Skin epidermis (tissue), 12 donors: ENCODE measurements at regions not wholly inside any gene's neighbourhood (a gene's known extent, or its start where the extent isn't known, plus 50 kb on each side); places are given as distances from the start of the nearest gene placed in this dataset.
A peak's percentile ranks its signal among the peaks of the same experiment; 100 is the strongest.
"Not testable (repeated sequence)": the region's sequence is repeated elsewhere in the genome, so short reads cannot be mapped to it uniquely, and the experiment has no call there.

Source experiments
- H3K27ac ChIP-seq, 21 experiments: fragments of 200-600 bp; sonication (generic) in 11 of 21; one replicate each; pipeline ENCODE4 v1.5.0; 2020; ENCODE audit warnings: mild to moderate bottlenecking in 3 of 21, inconsistent platforms in 2 of 21, moderate library complexity in 2 of 21
- H3K4me3 ChIP-seq, 7 experiments: fragments of 200-600 bp; sonication (generic) in 2 of 7; one replicate each; pipeline ENCODE4 v1.5.0; 2020; ENCODE audit warnings: inconsistent platforms in 2 of 7, mild to moderate bottlenecking in 2 of 7, moderate library complexity in 1 of 7

DNA sequence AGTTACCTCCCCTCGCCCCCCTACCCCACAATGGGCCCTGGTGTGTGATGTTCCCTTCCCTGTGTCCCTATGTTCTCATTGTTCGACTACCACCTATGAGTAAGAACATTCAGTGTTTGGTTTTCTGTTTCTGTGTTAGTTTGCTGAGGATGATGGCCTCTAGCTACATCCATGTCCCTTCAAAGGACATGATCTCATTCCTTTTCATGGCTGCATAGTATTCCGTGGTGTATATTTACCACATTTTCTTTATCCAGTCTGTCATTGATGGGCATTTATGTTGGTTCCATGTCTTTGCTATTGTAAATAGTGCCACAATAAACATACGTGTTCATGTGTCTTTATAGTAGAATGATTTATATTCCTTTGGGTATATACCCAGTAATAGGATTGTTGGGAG is 90.2 kb upstream of the ZEB1 start:
- not testable (repeated sequence) for H3K4me3 ChIP-seq, H3K27ac ChIP-seq

DNA sequence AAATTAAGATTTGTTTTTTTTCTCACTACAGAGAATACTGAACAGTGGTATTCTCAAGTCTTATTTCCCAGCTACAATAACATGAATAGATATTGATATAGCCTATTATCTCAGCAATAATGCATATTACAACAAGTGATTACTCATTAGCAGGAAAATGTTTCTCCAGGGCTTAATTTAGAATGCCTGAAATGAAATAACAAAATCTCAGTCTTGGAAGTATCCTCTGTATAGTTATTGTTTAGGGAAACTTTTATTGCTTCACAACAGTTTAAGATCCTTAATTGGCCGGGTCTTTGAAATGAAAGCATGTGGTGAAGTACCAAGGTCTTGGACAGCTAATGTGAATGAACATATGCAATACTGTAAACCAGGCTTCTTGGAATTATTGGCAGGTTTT is 79.1 kb upstream of the ZEB1 start:
- H3K4me3 ChIP-seq = no peak overlapping the region
- no peak overlapping the region for H3K27ac ChIP-seq

DNA sequence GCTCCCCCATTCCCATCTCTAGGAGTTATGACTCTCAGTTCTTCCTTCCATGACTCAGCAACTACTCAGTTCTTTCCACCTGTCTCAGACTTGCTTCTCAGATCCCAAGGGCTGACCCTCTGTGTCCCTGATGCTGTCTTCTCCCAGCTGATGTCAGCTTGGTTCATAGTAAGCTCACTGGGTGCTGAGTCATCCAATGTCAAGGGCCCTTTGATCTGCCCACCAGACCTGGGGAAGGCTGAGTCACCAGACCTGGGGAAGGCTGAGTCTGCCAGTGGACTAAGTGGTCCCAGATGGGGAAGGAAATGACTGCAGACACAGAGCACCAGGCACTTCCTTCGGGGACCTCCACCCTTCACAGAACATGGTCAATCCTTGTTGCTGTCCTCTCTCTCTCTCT is 76.1 kb upstream of the ZEB1 start:
- Histone ChIP-seq H3K4me3 (no peak overlapping the region), H3K27ac (peak overlapping the region in 1 of 21 experiments; percentile 14)

DNA sequence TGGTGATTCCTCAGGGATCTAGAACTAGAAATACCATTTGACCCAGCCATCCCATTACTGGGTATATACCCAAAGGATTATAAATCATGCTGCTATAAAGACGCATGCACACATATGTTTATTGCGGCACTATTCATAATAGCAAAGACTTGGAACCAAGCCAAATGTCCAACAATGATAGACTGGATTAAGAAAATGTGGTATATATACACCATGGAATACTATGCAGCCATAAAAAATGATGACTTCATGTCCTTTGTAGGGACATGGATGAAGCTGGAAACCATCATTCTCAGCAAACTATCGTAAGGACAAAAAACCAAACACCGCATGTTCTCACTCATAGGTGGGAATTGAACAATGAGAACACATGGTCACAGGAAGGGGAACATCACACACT is 67.9 kb upstream of the ZEB1 start:
- not testable (repeated sequence) for H3K4me3 ChIP-seq, H3K27ac ChIP-seq

DNA sequence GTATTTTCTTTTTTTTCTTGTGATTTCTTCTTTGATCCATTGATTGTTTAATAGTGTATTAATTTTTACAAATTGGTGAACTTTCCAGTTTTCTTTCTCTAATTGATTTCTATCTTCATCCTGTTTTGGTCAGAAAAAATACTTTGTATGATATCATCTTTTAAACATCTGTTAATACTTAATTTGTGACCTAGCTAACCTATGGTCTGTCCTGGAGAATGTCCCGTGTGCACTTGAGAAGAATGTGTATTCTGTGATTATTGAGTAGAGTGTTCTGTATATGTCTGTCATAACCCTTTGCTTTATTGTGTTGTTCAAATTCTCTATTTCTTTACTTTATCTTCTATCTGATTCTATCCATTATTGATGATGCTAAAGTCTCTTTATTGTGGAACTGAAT is 65.8 kb upstream of the ZEB1 start:
- Histone ChIP-seq H3K27ac (no peak overlapping the region), H3K4me3 (no peak overlapping the region)

DNA sequence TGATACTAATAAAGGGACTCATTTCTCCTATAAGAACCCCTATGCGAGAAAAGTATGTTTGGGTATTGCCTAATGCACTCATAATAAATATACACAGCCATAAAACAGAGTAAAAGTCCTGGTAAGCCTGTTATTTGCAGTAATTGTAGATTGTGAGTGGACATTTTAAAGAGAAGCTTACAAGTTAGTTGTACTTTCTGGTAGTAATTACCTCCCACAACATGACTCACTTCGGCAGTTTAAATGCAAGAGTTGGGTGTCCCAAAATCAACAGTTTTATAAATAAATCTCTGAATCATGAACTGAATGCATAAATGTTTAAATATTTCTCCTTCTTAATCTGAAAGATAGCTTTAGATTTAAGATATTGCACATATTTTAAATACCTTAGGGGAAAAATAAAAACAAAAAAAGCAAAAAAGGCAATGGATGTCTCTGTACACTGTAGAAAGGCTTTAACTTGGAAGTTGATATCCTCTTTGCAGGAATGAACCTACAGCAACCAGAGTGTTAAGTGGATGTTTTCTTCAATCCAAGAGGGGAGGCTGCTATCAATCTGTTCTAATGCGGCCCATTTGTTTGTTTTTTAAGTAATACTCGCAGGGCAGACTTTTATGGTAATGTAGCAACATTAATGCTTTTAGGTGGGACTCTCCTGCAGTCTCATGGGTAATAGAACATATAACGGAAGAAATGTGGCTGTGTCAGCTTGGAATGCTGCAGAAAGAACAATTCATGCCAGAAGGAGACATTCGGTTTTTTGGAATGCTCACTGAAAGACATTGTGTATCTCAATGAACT is 57.3 kb upstream of the ZEB1 start:
- Histone ChIP-seq H3K4me3 (no peak overlapping the region), H3K27ac (peak overlapping the region in 9 of 21 experiments; percentile 9 to 72 (median 42))

DNA sequence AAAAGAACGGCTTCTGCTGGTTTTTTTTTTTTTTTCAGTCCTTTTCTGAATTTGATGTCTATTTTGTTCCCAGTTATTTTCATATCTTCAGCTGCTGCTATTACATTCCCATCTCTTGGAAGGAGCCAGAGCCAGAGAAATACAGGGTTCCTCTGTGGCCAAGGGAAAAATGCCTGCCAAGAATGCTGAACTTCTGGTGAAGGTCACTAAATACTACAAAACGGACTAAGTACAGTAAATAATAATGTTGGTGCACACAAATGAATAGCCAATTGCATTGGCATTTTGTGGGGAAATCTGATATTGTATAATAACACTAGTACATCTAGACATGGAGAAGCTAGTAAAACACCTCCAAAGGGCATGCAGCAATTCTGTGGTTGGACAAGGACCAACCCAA is 56.3 kb upstream of the ZEB1 start:
- Histone ChIP-seq H3K27ac (peak overlapping the region in 7 of 21 experiments; percentile 7 to 61 (median 37)), H3K4me3 (no peak overlapping the region)

DNA sequence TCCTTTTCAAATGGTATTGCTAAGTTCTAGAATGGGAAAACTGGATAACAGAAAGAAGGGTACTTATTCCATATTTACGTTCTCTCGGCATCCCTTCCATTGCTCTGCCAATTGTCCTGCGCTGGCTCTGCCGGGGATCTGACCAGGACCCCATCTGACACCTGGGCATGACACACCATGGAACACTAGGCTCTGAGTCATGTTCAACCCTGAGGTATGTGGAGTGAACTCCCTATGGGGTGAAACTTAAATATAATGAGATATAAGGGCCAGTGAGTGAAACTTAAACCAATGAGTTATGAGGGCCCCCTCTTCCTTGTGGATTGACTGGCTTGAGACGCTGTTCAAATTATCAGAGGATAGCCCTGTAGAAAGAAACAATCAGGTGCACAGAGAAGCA is 55.1 kb upstream of the ZEB1 start:
- Histone ChIP-seq H3K27ac (no peak overlapping the region), H3K4me3 (no peak overlapping the region)

DNA sequence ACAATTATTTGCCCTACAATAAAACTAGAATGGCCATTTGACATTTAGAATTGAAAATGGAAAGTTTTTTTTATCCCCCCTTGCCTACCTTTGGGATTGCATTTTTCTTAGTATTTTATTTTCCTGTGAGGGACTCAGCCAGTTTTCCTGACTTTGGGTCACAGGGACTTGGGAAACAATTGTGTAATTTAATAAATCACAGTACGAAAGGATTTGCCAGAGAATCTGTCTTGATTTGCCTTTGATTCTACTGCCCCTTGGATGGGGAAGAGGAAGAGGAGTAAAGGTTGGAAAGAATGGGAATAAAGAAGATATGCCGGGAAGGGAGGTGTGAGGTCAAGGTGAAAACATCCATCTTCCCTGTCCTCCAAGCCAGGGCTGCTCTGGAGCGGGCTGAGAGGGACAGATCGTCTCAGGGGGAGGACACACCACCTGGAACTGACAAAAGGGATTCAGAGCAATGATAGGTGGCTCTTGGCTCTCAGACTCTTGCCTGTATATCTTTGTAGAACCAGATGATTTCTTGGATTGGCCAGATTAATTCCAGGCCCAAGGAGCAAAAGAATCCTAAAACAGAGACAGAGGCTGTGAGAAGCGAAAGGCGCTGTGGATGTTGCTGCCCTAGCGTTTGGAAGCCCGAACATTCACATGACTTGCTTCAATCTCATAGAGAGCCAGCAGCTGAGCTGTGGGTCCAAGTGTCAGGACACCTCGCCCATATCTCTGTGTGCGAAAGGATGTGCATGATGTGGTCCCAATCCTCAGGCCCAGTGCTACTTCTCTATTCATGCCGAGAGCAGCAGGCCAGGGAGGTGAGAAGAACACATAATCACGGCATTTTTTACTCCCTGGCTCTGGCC is 50.3 kb upstream of the ZEB1 start:
- no peak overlapping the region for H3K4me3 ChIP-seq
- no peak overlapping the region for H3K27ac ChIP-seq
